ENCODE measurements at regions not wholly inside any gene's neighbourhood (a gene's known extent, or its start where the extent isn't known, plus 50 kb on each side); places are given as distances from the start of the nearest gene placed in this dataset.

DNA sequence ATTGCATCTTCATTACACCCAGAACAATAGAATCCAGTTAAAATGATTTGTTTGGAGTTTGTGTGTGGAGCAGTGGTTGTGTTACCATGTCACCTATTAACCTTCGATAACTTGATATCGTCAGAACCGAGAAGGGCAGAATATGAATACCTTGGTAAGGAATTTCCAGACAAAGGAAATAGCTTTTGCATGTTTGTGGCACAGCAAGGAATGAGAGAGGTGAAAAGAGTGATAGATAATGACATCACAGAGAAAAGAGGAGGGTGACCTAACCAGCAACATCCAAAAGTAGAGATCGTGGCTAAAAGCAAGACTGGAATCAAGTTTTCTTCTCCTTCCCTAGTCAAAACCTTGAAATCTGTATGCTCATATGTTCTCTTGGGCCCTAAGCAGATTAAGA lies 244.6 kb upstream of the NEGR1 start:
- TF ChIP-seq CTCF (IDR thresholded peaks at IDR 0.05) = no peak
- TF ChIP-seq, protein P1, sequence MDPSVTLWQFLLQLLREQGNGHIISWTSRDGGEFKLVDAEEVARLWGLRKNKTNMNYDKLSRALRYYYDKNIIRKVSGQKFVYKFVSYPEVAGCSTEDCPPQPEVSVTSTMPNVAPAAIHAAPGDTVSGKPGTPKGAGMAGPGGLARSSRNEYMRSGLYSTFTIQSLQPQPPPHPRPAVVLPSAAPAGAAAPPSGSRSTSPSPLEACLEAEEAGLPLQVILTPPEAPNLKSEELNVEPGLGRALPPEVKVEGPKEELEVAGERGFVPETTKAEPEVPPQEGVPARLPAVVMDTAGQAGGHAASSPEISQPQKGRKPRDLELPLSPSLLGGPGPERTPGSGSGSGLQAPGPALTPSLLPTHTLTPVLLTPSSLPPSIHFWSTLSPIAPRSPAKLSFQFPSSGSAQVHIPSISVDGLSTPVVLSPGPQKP (IDR thresholded peaks at IDR 0.05; ENCODE audit: low read depth, low read length) = no peak
- TF ChIP-seq RFX5 (IDR thresholded peaks at IDR 0.05) = no peak
- TF ChIP-seq MAFK (IDR thresholded peaks at IDR 0.05; ENCODE audit: partially characterized antibody) = no peak
- no peak for TF ChIP-seq CEBPB (IDR thresholded peaks at IDR 0.05)
- no peak for TF ChIP-seq SMC3 (IDR thresholded peaks at IDR 0.05)
- TF ChIP-seq SREBF2 (IDR thresholded peaks at IDR 0.05) = no peak
- no peak for TF ChIP-seq EHF (CRISPR knock-in tag; IDR thresholded peaks at IDR 0.05)
